ENCODE measurements at regions not wholly inside any gene's neighbourhood (a gene's known extent, or its start where the extent isn't known, plus 50 kb on each side); places are given as distances from the start of the nearest gene placed in this dataset.
A peak's percentile ranks its signal among the peaks of the same experiment; 100 is the strongest.

GRCh38 chrX:20431486-20431885, 164.8 kb upstream of the RPS6KA3 start:
- peaks cover 25% of the 10 kb centered on the region for H3K4me1 ChIP-seq (ENCODE audit: insufficient read depth, low read length)
- H4K20me1 ChIP-seq (ENCODE audit: low read length): no peaks in the 10 kb centered on the region
- no peaks in the 10 kb centered on the region for H3K9me2 ChIP-seq (replicated peaks; ENCODE audit: low read length)
- TF ChIP-seq EZH2 (IDR thresholded peaks at IDR 0.05; ENCODE audit: low read length, unreplicated experiment): no peak
- TF ChIP-seq, protein P1, sequence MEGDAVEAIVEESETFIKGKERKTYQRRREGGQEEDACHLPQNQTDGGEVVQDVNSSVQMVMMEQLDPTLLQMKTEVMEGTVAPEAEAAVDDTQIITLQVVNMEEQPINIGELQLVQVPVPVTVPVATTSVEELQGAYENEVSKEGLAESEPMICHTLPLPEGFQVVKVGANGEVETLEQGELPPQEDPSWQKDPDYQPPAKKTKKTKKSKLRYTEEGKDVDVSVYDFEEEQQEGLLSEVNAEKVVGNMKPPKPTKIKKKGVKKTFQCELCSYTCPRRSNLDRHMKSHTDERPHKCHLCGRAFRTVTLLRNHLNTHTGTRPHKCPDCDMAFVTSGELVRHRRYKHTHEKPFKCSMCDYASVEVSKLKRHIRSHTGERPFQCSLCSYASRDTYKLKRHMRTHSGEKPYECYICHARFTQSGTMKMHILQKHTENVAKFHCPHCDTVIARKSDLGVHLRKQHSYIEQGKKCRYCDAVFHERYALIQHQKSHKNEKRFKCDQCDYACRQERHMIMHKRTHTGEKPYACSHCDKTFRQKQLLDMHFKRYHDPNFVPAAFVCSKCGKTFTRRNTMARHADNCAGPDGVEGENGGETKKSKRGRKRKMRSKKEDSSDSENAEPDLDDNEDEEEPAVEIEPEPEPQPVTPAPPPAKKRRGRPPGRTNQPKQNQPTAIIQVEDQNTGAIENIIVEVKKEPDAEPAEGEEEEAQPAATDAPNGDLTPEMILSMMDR (conservative IDR thresholded peaks at IDR 0.05; ENCODE audit: low read depth, low read length): no peak
- TF ChIP-seq EZH2phosphoT487 (IDR thresholded peaks at IDR 0.05; ENCODE audit: borderline replicate concordance, low read length): no peak
- no peak overlapping the region for H3K27ac ChIP-seq (ENCODE audit: low read length)
- CTCF ChIA-PET: no interaction called here
- no peaks in the 10 kb centered on the region for H3K36me3 ChIP-seq (ENCODE audit: low read depth, low read length)
- ATAC-seq: no peak
- H3K9ac ChIP-seq (ENCODE audit: low read length): no peak overlapping the region
- no peak overlapping the region for H3K4me3 ChIP-seq (ENCODE audit: low read length)
- H3K27me3 ChIP-seq (ENCODE audit: low read length): no peaks in the 10 kb centered on the region
- DNase-seq: no peak
- POLR2A ChIA-PET (ENCODE audit: unreplicated experiment): no interaction called here
- intact Hi-C loops (cut with micrococcal nuclease): loop anchor here (10.0 kb wide), 1 partner anchor 47 kb away; no protein-coding TSS in a partner anchor
- no peak overlapping the region for H2AFZ ChIP-seq (ENCODE audit: low read length)
- H3K4me2 ChIP-seq (ENCODE audit: low read length): peak overlapping the region; percentile 57
- H3K79me2 ChIP-seq (ENCODE audit: low read length): no peaks in the 10 kb centered on the region
- no TSS peak for BruUV-seq (replicated peaks)
- H3K9me3 ChIP-seq (ENCODE audit: low read length): no peaks in the 10 kb centered on the region
- no peaks in the 10 kb centered on the region for H3F3A ChIP-seq (ENCODE audit: low read length, unreplicated experiment)

DNA sequence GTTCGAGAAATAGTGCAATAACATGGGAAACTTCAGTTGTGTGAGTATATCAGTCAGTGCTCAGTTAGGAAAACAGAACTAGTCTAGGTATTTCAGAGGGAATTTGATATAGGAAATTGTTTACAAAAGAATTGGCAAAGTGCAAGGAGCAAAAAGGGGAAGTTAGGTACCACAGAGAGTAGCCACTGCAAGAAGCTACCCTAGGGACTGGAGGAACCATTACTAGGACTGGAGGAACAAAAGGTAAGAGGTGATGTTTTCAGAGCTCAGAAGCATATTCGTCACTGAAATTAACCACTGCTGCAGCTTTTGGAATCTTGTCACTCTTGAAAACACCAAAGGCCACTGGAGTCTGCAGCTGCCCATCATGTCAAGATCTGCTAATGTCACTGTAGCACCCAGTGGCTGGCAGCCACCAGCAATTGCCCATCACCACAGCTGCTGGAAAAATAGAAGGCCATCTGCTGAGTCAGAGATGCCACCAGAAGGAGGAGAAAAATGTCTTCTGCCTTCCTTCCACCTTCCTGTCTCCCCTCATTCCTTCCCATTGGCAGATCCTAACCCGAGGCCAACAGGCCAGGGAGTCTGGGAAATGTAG, 160.6 kb upstream of the RPS6KA3 start:
- H3K27ac ChIP-seq (ENCODE audit: low read length): no peak overlapping the region
- ChIA-PET POLR2A (ENCODE audit: unreplicated experiment) (no interaction called here), CTCF (no interaction called here)

GRCh38 chrX:20421697-20422096, 155.0 kb upstream of the RPS6KA3 start:
- Histone ChIP-seq H3K27ac (ENCODE audit: low read length) (no peak overlapping the region), H3K4me2 (ENCODE audit: low read length) (no peak overlapping the region), H3K9me2 (replicated peaks; ENCODE audit: low read length) (no peaks in the 10 kb centered on the region), H3K9ac (ENCODE audit: low read length) (no peak overlapping the region), H3K4me3 (ENCODE audit: low read length) (no peak overlapping the region), H3K4me1 (ENCODE audit: insufficient read depth, low read length) (no peaks in the 10 kb centered on the region), H3K79me2 (ENCODE audit: low read length) (no peaks in the 10 kb centered on the region), H3K36me3 (ENCODE audit: low read depth, low read length) (no peaks in the 10 kb centered on the region), H4K20me1 (ENCODE audit: low read length) (no peaks in the 10 kb centered on the region), H3K9me3 (ENCODE audit: low read length) (no peaks in the 10 kb centered on the region), H3K27me3 (ENCODE audit: low read length) (no peaks in the 10 kb centered on the region), H2AFZ (ENCODE audit: low read length) (no peak overlapping the region), H3F3A (ENCODE audit: low read length, unreplicated experiment) (no peaks in the 10 kb centered on the region)
- POLR2A ChIA-PET (ENCODE audit: unreplicated experiment): no interaction called here
- BruUV-seq (replicated peaks): no TSS peak
- DNase-seq (no peak), ATAC-seq (no peak)
- TF ChIP-seq EZH2 (IDR thresholded peaks at IDR 0.05; ENCODE audit: low read length, unreplicated experiment): no peak
- CTCF ChIA-PET: no interaction called here
- intact Hi-C loops (cut with micrococcal nuclease): no loop called here

More for the DNA sequence above, 160.6 kb upstream of the RPS6KA3 start:
- Histone ChIP-seq H3K79me2 (ENCODE audit: low read length) (no peaks in the 10 kb centered on the region), H3K27me3 (ENCODE audit: low read length) (no peaks in the 10 kb centered on the region), H3K36me3 (ENCODE audit: low read depth, low read length) (no peaks in the 10 kb centered on the region), H3F3A (ENCODE audit: low read length, unreplicated experiment) (no peaks in the 10 kb centered on the region), H4K20me1 (ENCODE audit: low read length) (no peaks in the 10 kb centered on the region), H3K4me2 (ENCODE audit: low read length) (no peak overlapping the region), H3K4me1 (ENCODE audit: insufficient read depth, low read length) (peaks cover 11% of the 10 kb centered on the region), H3K9me2 (replicated peaks; ENCODE audit: low read length) (no peaks in the 10 kb centered on the region), H3K9me3 (ENCODE audit: low read length) (no peaks in the 10 kb centered on the region), H3K9ac (ENCODE audit: low read length) (no peak overlapping the region), H2AFZ (ENCODE audit: low read length) (no peak overlapping the region), H3K4me3 (ENCODE audit: low read length) (no peak overlapping the region)
- no TSS peak for BruUV-seq (replicated peaks)
- TF ChIP-seq EZH2phosphoT487 (IDR thresholded peaks at IDR 0.05; ENCODE audit: borderline replicate concordance, low read length) (no peak), EZH2 (IDR thresholded peaks at IDR 0.05; ENCODE audit: low read length, unreplicated experiment) (no peak)
- TF ChIP-seq, protein P1 (conservative IDR thresholded peaks at IDR 0.05; ENCODE audit: low read depth, low read length): no peak
- DNase-seq: no peak
- intact Hi-C loops (cut with micrococcal nuclease): no loop called here
- ATAC-seq: no peak

All from PC-3 (cell line).